ENCODE measurements at regions not wholly inside any gene's neighbourhood (a gene's known extent, or its start where the extent isn't known, plus 50 kb on each side); places are given as distances from the start of the nearest gene placed in this dataset.

- TF ChIP-seq CTCF (IDR thresholded peaks at IDR 0.05), result no peak
These were observed 90.9 kb downstream of the CARTPT start for GRCh38 chr5:71810023-71810422.

GRCh38 chr5:71810471-71811195 is 91.6 kb downstream of the CARTPT start:
- no peak for TF ChIP-seq CTCF (IDR thresholded peaks at IDR 0.05)

GRCh38 chr5:71811779-71812178 is 92.7 kb downstream of the CARTPT start:
- TF ChIP-seq CTCF (IDR thresholded peaks at IDR 0.05), result no peak

- no peak for TF ChIP-seq CTCF (IDR thresholded peaks at IDR 0.05)
These were observed 97.2 kb downstream of the CARTPT start for GRCh38 chr5:71816307-71816706.

GRCh38 chr5:71817891-71818290 is 98.8 kb downstream of the CARTPT start:
- no peak for TF ChIP-seq CTCF (IDR thresholded peaks at IDR 0.05)

- TF ChIP-seq CTCF (IDR thresholded peaks at IDR 0.05), result no peak
These were observed 102.0 kb downstream of the CARTPT start for GRCh38 chr5:71821029-71821428.

- TF ChIP-seq CTCF (IDR thresholded peaks at IDR 0.05), result no peak
These were observed 106.9 kb downstream of the CARTPT start for GRCh38 chr5:71825992-71826391.

All from LNCAP (cell line).